ENCODE measurements at regions not wholly inside any gene's neighbourhood (a gene's known extent, or its start where the extent isn't known, plus 50 kb on each side); places are given as distances from the start of the nearest gene placed in this dataset.
"Not testable (repeated sequence)": the region's sequence is repeated elsewhere in the genome, so short reads cannot be mapped to it uniquely, and the experiment has no call there.

GRCh38 chr3:4150816-4151215, 152.4 kb upstream of the SETMAR start:
- H3K36me3 Mint-ChIP-seq, result no peaks in the 10 kb centered on the region
- ATAC-seq, result no peak
- no peaks in the 10 kb centered on the region for H3K9me3 Mint-ChIP-seq
- DNase-seq (ENCODE audit: low spot score in 2 of 2), result no peak
- H3K27ac Mint-ChIP-seq, result no peak overlapping the region

GRCh38 chr3:4151859-4152258, 151.3 kb upstream of the SETMAR start:
- DNase-seq (ENCODE audit: low spot score in 2 of 2) (no peak), ATAC-seq (no peak)
- no peaks in the 10 kb centered on the region for H3K36me3 Mint-ChIP-seq
- H3K9me3 Mint-ChIP-seq, result no peaks in the 10 kb centered on the region
- H3K27ac Mint-ChIP-seq, result no peak overlapping the region

GRCh38 chr3:4153771-4154170, 149.4 kb upstream of the SETMAR start:
- H3K9me3 Mint-ChIP-seq, result no peaks in the 10 kb centered on the region
- ATAC-seq (no peak), DNase-seq (ENCODE audit: low spot score in 2 of 2) (no peak)
- no peaks in the 10 kb centered on the region for H3K36me3 Mint-ChIP-seq
- H3K27ac Mint-ChIP-seq, result no peak overlapping the region

- ATAC-seq, result no peak
- H3K36me3 Mint-ChIP-seq, result peaks cover 0 to 4% of the 10 kb centered on the region in 2 donors
- no peak overlapping the region for H3K27ac Mint-ChIP-seq
- H3K9me3 Mint-ChIP-seq, result no peaks in the 10 kb centered on the region
- DNase-seq (ENCODE audit: low spot score in 2 of 2), result no peak
Observed at GRCh38 chr3:4158329-4158728, 144.8 kb upstream of the SETMAR start.

- ATAC-seq, result no peak
Observed at GRCh38 chr3:4162096-4162495, 141.1 kb upstream of the SETMAR start.

GRCh38 chr3:4163011-4163410, 140.2 kb upstream of the SETMAR start:
- Mint-ChIP-seq H3K9me3 (no peaks in the 10 kb centered on the region), H3K27ac (no peak overlapping the region)
- no peak for ATAC-seq

More at GRCh38 chr3:4162096-4162495, 141.1 kb upstream of the SETMAR start:
- Mint-ChIP-seq H3K27ac (no peak overlapping the region), H3K36me3 (peaks cover 0 to 18% of the 10 kb centered on the region in 2 donors), H3K9me3 (no peaks in the 10 kb centered on the region)
- DNase-seq (ENCODE audit: low spot score in 2 of 2), result no peak

GRCh38 chr3:4166540-4166939, 136.6 kb upstream of the SETMAR start:
- no peak for DNase-seq (ENCODE audit: low spot score in 2 of 2)
- H3K36me3 Mint-ChIP-seq, result peaks cover 0 to 15% of the 10 kb centered on the region in 2 donors
- H3K9me3 Mint-ChIP-seq, result no peaks in the 10 kb centered on the region
- H3K27ac Mint-ChIP-seq, result no peak overlapping the region
- ATAC-seq, result no peak

More at GRCh38 chr3:4163011-4163410, 140.2 kb upstream of the SETMAR start:
- DNase-seq (ENCODE audit: low spot score in 2 of 2), result no peak
- peaks cover 0 to 19% of the 10 kb centered on the region in 2 donors for H3K36me3 Mint-ChIP-seq

- H3K9me3 Mint-ChIP-seq; DNase-seq (ENCODE audit: low spot score in 2 of 2); H3K27ac Mint-ChIP-seq; ATAC-seq: not testable (repeated sequence)
- peaks cover 0 to 15% of the 10 kb centered on the region in 2 donors for H3K36me3 Mint-ChIP-seq
Observed at GRCh38 chr3:4167230-4167629, 135.9 kb upstream of the SETMAR start.

- ATAC-seq (no peak), DNase-seq (ENCODE audit: low spot score in 2 of 2) (no peak)
- peaks cover 0 to 14% of the 10 kb centered on the region in 2 donors for H3K9me3 Mint-ChIP-seq
- peaks cover 0 to 5% of the 10 kb centered on the region in 2 donors for H3K36me3 Mint-ChIP-seq
- H3K27ac Mint-ChIP-seq, result no peak overlapping the region
Observed at GRCh38 chr3:4174791-4175190, 128.4 kb upstream of the SETMAR start.

GRCh38 chr3:4191971-4192370, 111.2 kb upstream of the SETMAR start:
- no peak overlapping the region for H3K27ac Mint-ChIP-seq
- H3K9me3 Mint-ChIP-seq, result no peaks in the 10 kb centered on the region
- no peaks in the 10 kb centered on the region for H3K36me3 Mint-ChIP-seq
- DNase-seq (ENCODE audit: low spot score in 2 of 2) (no peak), ATAC-seq (no peak)

- no peaks in the 10 kb centered on the region for H3K9me3 Mint-ChIP-seq
- H3K36me3 Mint-ChIP-seq, result no peaks in the 10 kb centered on the region
- DNase-seq (ENCODE audit: low spot score in 2 of 2) (no peak), ATAC-seq (no peak)
- no peak overlapping the region for H3K27ac Mint-ChIP-seq
Observed at GRCh38 chr3:4195006-4195405, 108.2 kb upstream of the SETMAR start.

GRCh38 chr3:4196506-4197147, 106.5 kb upstream of the SETMAR start:
- ATAC-seq, result no peak
- H3K27ac Mint-ChIP-seq, result no peak overlapping the region
- no peaks in the 10 kb centered on the region for H3K36me3 Mint-ChIP-seq
- no peaks in the 10 kb centered on the region for H3K9me3 Mint-ChIP-seq
- no peak for DNase-seq (ENCODE audit: low spot score in 2 of 2)

GRCh38 chr3:4197670-4198069, 105.5 kb upstream of the SETMAR start:
- H3K9me3 Mint-ChIP-seq, result no peaks in the 10 kb centered on the region
- no peaks in the 10 kb centered on the region for H3K36me3 Mint-ChIP-seq
- no peak for DNase-seq (ENCODE audit: low spot score in 2 of 2)
- H3K27ac Mint-ChIP-seq, result no peak overlapping the region
- no peak for ATAC-seq

- Mint-ChIP-seq H3K27ac (no peak overlapping the region), H3K36me3 (no peaks in the 10 kb centered on the region), H3K9me3 (peaks cover 0 to 3% of the 10 kb centered on the region in 2 donors)
- no peak for DNase-seq (ENCODE audit: low spot score in 2 of 2)
- ATAC-seq, result no peak
Observed at GRCh38 chr3:4198491-4198890, 104.7 kb upstream of the SETMAR start.

GRCh38 chr3:4204776-4205175, 98.4 kb upstream of the SETMAR start:
- not testable (repeated sequence) for H3K9me3 Mint-ChIP-seq; ATAC-seq; H3K36me3 Mint-ChIP-seq; H3K27ac Mint-ChIP-seq; DNase-seq (ENCODE audit: low spot score in 2 of 2)

- no peak for DNase-seq (ENCODE audit: low spot score in 2 of 2)
- no peak overlapping the region for H3K27ac Mint-ChIP-seq
- ATAC-seq, result no peak
- peaks cover 0 to 8% of the 10 kb centered on the region in 2 donors for H3K36me3 Mint-ChIP-seq
- H3K9me3 Mint-ChIP-seq, result peaks cover 6 to 8% of the 10 kb centered on the region in 2 donors
Observed at GRCh38 chr3:4207672-4208071, 95.5 kb upstream of the SETMAR start.

- Mint-ChIP-seq H3K9me3 (peaks cover 10 to 11% of the 10 kb centered on the region in 2 donors), H3K36me3 (peaks cover 0 to 17% of the 10 kb centered on the region in 2 donors), H3K27ac (no peak overlapping the region)
- DNase-seq (ENCODE audit: low spot score in 2 of 2) (no peak), ATAC-seq (no peak)
Observed at GRCh38 chr3:4208556-4208955, 94.6 kb upstream of the SETMAR start.

GRCh38 chr3:4211610-4212009, 91.6 kb upstream of the SETMAR start:
- no peak overlapping the region for H3K27ac Mint-ChIP-seq
- H3K36me3 Mint-ChIP-seq, result peaks cover 0 to 26% of the 10 kb centered on the region in 2 donors
- H3K9me3 Mint-ChIP-seq, result peaks cover 18 to 29% of the 10 kb centered on the region in 2 donors
- no peak for DNase-seq (ENCODE audit: low spot score in 2 of 2)
- no peak for ATAC-seq

All from activated naive CD4-positive, alpha-beta T cell treated with anti-CD3 and anti-CD28 coated beads, Interleukin-2, amount 50 U/mL, for 72 hours (primary cell).